Neural progenitor cell (in vitro differentiated cells): ENCODE measurements at regions not wholly inside any gene's neighbourhood (a gene's known extent, or its start where the extent isn't known, plus 50 kb on each side); places are given as distances from the start of the nearest gene placed in this dataset.

ENCODE experiments used
- CTCF ChIP-seq: fragments of 200-600 bp; sonication (generic); IDR thresholded peaks from 2 replicates; pipeline ENCODE4 v1.5.1; 2017; ENCODE audit warnings: antibody characterized with exemption, mild to moderate bottlenecking
- EZH2phosphoT487 ChIP-seq: fragments of 200-600 bp; sonication (generic); IDR thresholded peaks from 2 replicates; pipeline ENCODE4 v1.6.1; 2017; ENCODE audit warnings: antibody characterized with exemption

- TF ChIP-seq CTCF: no peak
- TF ChIP-seq EZH2phosphoT487: no peak
Observed at GRCh38 chr2:101566632-101567228, 91.8 kb upstream of the RFX8 start.
